ENCODE measurements at regions not wholly inside any gene's neighbourhood (a gene's known extent, or its start where the extent isn't known, plus 50 kb on each side); places are given as distances from the start of the nearest gene placed in this dataset.

DNA sequence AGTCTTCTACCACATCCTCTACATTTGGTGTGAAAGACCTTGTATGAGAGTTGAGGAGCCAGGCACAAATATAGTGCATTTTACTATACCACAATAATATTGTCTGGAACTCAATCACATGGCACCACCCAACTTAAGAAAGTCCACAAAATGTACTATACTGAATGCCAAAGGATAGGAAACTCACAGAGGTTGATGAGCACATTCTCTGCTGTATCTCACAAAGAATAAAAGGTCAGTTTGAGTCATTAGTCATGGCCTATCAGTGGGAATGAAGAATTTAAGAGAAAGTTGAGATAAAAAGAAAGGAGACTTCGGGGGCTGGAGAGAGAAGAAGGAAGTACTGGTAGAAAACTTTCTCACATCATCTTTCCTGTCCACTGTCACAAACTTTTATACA, 134.3 kb downstream of the RDH14 start:
- no peak for DNase-seq (ENCODE audit: low read depth in 1 of 2, low spot score in 1 of 2)

DNA sequence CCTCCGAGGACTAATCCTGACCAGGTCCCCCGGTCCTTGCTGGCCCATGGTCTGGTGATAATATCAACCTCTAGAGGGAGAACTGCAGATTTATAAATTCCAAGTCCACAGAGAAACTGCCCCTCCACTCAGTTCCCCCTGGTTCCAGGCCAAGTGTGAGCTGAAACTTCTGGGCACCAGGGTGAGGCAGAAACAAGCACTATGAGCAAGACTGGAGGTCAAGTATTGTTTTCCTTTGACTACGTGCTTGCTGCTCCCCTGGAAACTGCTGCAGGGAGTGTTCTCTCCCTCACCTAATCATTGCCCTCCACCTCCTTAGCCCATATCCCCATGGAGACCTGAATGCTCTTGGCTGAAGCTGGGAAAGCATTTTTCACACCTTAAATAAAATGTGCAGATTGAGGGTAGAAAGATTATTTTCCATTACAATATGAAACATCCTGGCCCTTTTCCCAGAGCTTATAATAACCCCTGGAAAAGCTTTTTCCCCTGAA, 135.2 kb downstream of the RDH14 start:
- DNase-seq (ENCODE audit: low read depth in 1 of 2, low spot score in 1 of 2): no peak

DNA sequence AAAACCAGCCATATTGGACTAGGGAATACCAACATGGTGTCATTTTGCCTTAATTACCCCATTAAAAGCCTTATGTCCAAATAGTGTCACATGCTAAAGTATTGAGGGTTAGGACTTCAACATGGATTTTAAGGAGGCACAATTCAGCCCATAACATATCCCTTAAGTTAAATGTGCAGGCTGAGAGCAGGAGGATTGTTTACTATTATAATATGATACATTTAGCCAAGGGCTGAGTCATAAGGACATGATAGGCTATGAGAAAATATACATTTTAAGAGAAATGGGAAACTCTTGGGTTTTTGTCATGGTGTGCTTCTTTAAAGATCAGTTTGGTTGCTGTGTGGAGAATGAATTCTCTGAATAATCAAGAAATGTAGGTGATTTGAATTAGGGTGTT, 136.8 kb downstream of the RDH14 start:
- no peak for DNase-seq (ENCODE audit: low read depth in 1 of 2, low spot score in 1 of 2)

DNA sequence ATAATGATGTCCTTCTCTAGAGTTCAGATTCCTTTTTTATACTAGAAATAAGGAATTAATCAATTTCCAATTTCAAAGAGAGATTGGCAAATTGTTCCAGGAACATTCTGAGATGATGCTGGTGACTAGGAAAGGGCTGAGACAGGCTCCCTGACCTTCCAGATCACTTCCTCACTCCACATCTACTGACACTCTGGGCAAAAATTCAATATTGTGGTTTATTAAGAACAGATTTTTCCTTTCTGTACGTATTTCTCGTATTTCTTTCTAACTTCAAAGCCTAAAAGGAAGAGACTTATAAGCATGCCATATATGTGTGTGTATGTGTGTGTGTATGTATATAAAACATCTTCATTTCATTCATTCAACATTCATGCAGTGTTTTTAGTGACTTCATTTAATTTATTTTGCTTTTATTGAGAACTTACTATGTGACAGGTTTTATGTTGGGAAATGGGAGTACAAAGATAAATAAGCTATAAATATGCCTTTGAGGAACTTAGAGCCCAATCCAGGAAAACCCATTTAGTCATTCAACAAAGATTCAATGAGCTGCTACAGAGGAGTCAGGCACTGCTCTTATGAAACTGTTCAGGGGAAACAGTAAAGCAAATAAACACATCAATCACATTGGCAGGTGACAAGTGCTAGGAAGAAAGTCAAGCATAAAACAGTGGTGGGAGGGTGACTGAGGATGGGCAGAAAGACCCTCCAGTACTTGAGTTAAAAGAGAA, 137.9 kb downstream of the RDH14 start:
- DNase-seq (ENCODE audit: low read depth in 1 of 2, low spot score in 1 of 2): no peak

DNA sequence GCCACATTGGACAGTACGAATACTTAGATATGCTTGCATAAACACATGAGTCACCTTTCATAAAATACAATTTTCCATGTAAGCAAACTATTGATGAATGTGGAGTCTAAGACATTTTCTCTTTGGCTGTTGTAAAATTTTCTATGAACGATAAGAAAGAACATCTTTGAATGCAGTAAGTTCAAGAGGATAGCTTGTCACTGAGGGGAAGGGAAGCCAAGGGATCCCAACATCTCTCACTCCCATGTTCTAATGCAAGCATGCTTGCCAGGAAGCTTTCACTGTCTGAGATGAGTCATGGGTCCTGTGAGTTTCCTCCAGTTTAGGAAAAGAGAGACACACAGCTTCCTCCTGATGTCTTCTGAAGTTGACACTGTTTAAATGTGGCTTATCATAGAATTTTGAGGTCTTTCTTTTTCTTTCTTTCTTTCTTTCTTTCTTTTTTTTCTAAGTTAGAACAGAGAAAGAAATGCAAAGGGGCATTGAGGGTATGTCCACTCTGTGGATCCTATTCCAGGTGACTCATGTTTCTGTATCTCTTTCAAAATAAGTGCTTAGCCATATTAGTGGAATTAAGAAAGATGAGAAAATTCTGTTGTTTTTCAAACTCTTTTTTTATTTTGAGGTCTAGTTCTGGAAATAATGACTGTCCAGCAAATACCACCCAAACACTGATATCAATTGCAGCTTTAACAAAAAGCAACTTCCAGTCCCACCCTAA, 146.6 kb downstream of the RDH14 start:
- DNase-seq (ENCODE audit: low read depth in 1 of 2, low spot score in 1 of 2): no peak

DNA sequence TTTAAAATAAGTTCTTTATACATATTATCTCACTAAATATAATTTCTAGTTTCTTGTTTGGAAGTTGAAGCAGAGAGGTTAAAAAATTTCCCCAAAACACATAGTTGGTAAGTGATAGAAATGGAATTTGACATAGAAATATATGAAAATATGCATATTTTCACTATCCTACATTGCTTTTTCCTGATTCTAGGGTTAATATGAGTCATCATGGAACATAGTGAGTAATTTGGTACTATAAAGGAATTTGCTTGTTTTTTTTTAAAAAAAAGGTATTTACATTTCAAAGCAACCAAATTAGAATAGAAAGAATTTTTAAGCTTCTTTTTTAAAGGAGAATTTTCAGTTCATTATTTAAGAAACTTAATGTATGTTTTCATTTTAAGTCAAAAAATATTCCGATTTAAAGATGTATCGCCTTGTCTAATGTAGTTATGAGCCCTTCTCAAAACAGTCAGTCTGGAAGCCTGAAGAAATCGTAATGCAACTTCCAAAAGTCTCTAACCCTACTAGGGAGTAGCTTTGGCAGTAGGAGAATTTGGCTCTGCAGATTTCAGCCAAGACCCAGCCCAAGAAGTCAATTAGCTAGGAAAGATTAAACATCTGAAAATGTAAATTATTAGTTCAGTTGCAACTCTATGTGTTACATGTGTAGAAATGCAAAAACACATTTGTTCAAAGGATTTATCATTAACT, 147.3 kb downstream of the RDH14 start:
- DNase-seq (ENCODE audit: low read depth in 1 of 2, low spot score in 1 of 2): no peak

DNA sequence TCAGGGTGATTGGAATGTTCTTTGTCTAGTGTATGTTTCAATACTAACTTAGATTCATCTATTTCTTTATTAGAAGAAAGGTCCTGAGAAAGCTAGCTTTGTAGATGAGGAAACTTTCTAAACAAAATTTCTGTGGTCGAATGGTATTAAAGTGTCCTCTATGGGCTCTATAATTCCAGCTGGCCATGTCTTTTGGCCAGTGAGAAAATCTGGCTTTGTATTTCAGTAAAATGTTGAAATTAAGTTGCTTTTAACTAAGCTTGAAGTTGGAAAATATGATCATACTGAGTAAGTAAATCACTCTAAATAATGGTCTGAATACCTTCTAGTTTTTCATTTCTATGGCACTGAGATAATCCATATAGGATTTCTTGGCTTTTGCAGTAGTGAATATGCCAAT, 148.8 kb downstream of the RDH14 start:
- DNase-seq (ENCODE audit: low read depth in 1 of 2, low spot score in 1 of 2): no peak

DNA sequence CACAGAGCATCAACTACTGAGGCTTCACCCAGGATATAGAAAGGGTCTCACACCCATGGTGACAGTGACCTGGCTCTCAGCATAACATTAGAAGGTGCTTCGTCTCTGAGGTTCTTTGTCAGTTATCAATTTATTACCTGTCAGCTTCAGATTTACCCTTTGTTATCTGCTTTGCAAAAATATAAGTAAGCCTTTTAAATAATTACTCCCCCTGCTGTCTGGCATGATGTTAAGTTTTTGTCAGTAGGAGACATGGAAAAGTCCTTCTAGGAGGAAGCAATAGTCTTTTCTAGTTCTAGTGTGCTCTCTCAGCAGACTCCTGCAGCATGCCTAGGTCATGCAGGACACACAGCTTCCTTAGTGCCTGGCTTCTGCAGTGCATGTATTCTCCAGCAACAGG, 149.9 kb downstream of the RDH14 start:
- DNase-seq (ENCODE audit: low read depth in 1 of 2, low spot score in 1 of 2): no peak

DNA sequence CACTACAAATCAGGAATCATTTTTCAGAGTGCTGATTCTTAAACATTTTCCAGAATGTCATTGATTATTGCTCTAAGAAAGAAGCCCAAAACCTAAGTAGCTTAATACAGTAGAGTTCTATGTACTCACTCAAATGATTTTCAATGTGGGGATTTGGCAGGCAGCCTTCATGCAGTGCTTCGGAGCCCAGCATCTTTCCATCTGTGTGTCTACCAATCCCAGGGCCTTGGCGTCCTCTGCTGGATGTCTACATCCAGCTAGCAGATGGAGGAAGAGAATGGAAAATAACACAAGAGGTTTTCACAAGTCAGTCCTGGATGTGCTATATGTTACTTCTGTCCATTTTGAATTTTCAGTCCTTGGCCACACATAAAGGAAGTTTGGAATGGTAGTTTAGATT, 151.8 kb downstream of the RDH14 start:
- no peak for DNase-seq (ENCODE audit: low read depth in 1 of 2, low spot score in 1 of 2)

DNA sequence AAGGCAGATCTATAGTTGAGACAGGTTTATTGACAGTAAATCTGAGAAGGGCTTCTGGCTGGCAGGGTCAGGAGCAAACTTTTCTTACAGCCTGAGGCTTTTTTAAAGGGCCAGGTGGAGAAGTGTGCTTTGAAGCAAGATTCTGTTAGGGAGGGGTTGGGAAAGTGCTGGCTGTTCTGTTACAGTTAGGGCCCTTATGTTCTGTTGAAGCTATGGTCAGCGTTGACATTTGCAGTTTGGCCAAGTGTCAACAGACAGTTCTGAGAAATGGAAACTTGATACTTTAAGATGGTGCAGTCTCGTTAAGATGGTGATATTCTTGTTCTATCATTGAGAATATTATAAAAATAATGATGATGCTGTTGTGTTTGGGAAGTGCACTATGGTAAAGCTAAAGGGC, 154.2 kb downstream of the RDH14 start:
- DNase-seq (ENCODE audit: low read depth in 1 of 2, low spot score in 1 of 2): no peak

DNA sequence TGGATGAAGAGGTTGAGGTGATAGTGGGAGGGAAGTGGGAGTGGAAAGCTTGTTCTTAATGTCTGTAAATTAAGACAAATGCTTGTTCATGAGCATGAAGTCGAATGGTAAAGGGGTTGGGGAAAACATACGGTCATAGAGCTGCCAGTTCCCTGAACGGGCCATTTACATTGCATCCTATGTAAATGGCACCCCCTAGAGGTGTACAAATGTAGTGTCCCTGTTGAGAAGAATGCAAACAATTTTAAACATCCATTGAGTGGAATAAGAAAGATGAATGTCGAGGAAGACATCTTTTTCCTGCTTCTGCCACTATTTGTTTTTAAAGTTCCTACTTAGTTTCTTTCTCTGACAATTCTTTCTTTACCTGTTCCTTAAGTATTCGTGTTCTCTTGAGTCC, 155.7 kb downstream of the RDH14 start:
- DNase-seq (ENCODE audit: low read depth in 1 of 2, low spot score in 1 of 2): no peak

DNA sequence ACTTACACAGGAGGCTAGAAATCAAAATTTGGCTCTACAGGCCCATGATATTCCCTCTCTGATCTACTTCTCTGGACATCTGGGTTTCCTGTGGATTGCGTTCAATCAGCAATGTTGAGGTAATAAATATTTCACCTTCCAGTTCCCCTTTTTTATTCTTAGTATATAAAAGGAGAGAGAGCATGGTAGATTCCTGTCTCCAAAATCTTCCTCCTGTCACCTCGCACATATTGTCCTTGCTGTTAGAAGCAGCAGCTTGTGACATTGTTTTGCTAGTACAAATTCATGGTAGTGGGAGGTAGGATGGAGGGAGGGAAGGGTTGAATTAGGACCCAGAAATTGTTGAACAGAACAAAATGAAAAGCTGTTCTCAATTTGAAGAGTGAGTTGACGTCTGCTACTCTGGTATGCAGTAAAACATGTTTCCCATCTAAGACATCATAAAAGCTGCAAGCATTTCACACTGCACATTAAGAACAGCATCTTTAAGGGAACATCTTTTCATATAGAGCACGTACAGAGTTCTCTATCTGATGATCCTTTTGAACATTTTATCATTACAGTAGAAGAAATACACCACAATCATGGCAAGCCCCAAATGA, 156.4 kb downstream of the RDH14 start:
- DNase-seq (ENCODE audit: low read depth in 1 of 2, low spot score in 1 of 2): no peak

DNA sequence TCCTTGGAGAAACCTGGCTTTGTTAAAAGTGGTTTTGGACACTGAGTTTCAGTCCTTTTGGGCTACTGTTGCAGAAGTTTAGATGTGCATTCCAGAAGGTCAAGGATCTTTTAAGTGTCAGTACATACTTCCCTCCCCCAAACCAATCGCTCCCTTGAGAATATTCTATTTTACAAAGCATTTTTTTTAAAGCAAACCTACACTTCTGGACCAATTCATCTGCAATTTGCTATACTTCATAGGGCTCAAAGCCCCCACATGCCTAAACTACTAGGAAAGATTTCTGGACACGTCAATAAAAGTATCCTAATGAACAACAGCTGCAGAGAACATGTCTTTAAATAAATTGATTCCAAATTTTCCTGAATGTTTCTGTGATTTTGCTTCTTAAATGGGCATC, 157.6 kb downstream of the RDH14 start:
- DNase-seq (ENCODE audit: low read depth in 1 of 2, low spot score in 1 of 2): no peak

DNA sequence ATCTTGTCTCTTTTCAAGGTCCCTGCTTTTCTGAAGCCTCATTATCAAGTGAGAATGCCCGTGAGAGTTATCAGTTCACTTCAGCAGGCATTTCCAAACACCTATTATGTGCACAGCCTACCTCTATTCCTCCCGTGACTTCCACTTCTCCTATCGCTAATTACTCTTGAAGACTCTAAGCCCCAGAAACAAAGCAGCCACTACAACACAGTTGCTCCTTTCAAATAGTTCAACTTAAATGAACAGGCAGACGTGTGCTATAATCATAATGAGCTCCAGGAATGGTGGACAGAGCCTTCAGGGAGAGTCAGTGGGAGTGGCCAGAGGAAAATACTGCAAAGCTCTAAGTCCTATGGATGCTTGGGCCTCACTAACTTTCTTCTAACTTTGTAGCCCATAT, 159.0 kb downstream of the RDH14 start:
- DNase-seq (ENCODE audit: low read depth in 1 of 2, low spot score in 1 of 2): no peak

DNA sequence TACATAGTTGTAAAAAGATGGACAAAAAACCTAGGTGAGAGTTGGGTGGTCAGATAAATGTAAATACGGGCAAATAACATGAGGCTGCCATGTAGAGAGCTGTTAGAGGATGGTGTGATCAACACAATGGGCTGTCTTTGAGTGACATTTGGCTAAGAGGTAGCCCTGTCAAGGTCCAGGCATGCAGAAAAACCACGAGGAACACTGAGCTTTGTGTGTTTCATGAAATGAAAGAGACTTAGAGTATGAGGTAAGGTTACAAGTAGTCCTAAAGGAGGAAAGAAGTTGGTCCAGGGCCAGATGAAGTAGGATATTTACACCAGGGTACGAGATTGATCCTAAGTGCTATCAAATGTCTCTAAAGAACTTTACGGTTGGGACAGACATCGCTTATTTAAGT, 160.9 kb downstream of the RDH14 start:
- no peak for DNase-seq (ENCODE audit: low read depth in 1 of 2, low spot score in 1 of 2)

DNA sequence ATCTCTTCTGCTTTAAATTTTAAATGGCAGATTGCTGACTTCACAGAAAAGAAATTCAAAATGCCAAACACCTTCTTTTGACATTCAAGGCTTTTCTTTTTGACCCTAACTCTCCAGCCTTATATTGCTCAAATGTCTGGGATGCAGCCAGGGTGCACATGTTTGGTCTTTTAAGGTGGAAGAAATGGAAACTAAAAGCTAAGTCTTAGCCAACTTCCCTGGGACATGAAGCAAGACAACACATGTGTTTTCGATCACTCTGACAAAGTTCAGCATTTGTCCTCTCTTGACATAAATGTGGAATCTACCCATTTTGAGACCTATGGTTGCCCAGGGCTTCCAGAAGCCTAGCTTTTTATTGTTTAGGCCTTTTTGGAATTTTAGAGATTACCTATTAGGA, 161.6 kb downstream of the RDH14 start:
- no peak for DNase-seq (ENCODE audit: low read depth in 1 of 2, low spot score in 1 of 2)

DNA sequence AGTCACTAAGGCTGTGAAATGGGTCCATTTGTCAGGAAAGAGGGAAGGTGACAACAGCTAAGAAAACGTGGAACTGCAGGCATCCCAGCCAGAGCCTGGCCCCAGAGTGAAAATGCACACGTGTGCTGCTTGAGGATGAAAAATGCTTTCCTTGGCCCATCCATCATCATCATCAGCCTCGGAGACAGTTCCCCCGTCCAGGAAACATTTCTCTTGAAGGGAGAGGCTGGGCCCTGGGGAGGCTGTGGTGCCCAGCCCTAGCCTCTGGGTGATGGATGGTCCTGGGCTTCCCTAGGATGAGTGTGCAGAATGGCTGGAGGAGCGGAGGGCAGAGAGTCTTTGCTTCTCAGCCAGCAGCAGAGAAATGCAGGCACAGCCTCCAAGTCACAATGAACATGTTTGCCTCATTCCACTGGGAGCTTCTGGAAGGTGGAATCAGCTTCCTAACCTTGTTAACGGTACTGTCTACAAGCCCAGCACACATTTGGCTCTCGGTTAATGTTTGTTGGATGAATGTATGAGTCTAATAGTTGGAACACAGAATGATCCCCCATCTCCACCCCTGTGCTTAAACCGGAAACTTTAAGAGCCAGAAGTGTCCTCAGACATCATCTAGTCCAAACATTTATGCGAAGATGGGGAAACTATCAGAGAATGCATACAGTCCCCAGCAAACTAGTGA, 164.0 kb downstream of the RDH14 start:
- DNase-seq (ENCODE audit: low read depth in 1 of 2, low spot score in 1 of 2): no peak

DNA sequence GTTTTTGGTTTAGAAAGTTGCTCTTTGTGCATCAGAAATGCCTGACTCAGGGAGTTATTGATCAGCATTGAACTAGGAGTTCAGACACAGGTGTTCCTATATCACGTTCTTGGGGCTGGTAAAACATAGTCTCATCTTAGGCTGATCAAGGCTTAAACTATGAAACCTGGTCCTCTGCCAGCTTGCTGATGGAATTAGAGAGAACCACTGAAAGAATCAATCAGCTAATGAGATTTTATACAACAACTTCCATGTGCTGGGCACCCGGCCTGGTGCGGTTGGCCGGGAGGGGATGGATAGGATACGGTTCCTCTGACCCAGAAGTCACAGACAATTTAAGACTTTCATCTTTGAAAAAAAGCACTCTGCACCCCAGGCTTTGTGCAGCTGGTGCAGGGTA, 164.9 kb downstream of the RDH14 start:
- DNase-seq (ENCODE audit: low read depth in 1 of 2, low spot score in 1 of 2): no peak

DNA sequence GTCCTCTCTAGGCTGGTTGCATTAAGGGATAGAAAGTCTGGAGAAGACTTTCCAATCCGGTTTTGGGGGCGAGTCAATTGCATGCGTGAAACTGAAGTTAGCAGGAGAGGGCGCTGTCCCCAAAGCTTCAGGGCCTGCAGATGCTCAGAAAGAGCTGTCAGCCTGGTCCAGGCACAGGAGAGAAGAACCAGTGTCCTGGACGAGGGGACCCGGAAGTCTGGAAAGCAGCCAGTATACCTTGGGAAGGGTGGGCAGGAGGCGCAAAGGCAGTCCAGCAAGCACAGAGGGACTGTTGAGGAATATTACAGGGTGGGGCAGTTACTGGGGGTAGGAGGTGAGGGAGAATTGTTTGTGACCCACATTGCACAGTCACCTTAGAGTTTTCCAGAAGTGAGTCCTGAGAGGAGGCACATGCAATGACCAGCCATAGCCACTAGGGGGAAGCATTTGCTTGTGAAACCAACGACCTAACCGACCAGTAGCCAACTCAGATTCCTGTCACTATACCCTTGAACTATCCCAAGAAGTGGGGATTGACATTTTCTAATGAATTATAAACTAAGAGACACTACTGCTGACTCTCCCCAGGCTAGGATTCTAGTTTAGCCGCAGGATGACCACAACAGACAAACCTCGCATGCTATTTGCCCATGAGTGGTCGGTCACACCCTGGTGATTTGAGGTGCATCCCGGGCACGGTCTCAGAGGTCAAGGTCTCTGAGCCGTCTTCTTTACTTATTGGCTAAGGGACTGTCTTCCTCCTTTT, 172.8 kb downstream of the RDH14 start:
- peak; percentile 25 to 32 for DNase-seq (ENCODE audit: low read depth in 1 of 2, low spot score in 1 of 2)

DNA sequence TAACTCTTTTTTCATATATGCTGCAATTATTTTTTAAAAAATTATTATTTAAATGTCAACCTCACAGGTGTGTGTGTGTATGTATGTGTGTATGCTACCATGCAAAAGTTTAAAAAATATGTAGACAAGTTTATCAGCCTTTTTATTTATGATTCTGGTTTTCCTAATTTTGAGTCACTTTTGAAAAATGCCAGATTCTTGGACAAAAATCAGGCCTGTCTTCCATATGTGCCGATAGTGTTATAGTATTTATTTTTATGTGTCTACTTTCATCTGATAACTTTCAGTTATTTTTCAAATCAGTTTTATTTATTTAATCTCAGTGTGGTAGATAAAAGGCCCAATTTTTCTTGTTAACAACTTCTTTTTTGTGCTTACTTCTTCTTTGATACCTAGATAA, 176.2 kb downstream of the RDH14 start:
- no peak for DNase-seq (ENCODE audit: low read depth in 1 of 2, low spot score in 1 of 2)

DNA sequence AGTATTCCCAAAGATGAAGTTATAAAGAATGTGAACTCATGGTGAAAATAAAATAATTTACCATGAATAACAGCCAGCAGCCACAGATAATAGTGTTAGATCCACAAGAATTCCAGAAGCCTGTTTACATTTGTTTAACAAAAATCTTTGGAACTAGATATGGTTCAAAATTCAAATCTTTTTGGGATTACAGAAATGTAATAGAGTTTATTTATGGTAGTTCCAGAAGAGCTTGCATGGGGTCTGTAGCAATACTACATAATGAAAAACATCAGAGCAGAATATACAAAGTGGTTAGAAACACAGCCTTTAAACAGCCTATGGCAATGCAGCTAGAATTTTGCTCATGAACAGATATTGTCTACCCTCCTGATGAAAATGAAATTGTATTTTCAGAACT, 179.1 kb downstream of the RDH14 start:
- DNase-seq (ENCODE audit: low read depth in 1 of 2, low spot score in 1 of 2): no peak

Data from activated T-helper 1 cell treated with anti-CD3 and anti-CD28 coated beads, Interleukin-2, amount 50 U/mL, for 16 hours (primary cell).